GM19455 (cell line): ENCODE measurements at regions not wholly inside any gene's neighbourhood (a gene's known extent, or its start where the extent isn't known, plus 50 kb on each side); places are given as distances from the start of the nearest gene placed in this dataset.
"Not testable (repeated sequence)": the region's sequence is repeated elsewhere in the genome, so short reads cannot be mapped to it uniquely, and the experiment has no call there.

Source experiments
- ATAC-seq: cut with Tn5 transposase; IDR thresholded peaks from one replicate; pipeline ENCODE4 v1.9.1; 2021; ENCODE audit not compliant: unreplicated experiment

- no peak for ATAC-seq
Measured at GRCh38 chr2:149884871-149885270, 297.3 kb upstream of the MMADHC start.

- no peak for ATAC-seq
Measured at GRCh38 chr2:149877913-149878312, 290.3 kb upstream of the MMADHC start.

GRCh38 chr2:149877074-149877473, 289.5 kb upstream of the MMADHC start:
- ATAC-seq = no peak

- no peak for ATAC-seq
Measured at GRCh38 chr2:149873936-149874335, 286.4 kb upstream of the MMADHC start.

- ATAC-seq = no peak
Measured at GRCh38 chr2:149872638-149873150, 285.1 kb upstream of the MMADHC start.

- ATAC-seq = no peak
Measured at GRCh38 chr2:149872041-149872440, 284.5 kb upstream of the MMADHC start.

GRCh38 chr2:149871091-149871885, 283.7 kb upstream of the MMADHC start:
- ATAC-seq = no peak

- no peak for ATAC-seq
Measured at GRCh38 chr2:149863227-149863626, 275.7 kb upstream of the MMADHC start.

- ATAC-seq = no peak
Measured at GRCh38 chr2:149861034-149861433, 273.5 kb upstream of the MMADHC start.

- ATAC-seq = no peak
Measured at GRCh38 chr2:149860276-149860921, 272.8 kb upstream of the MMADHC start.

GRCh38 chr2:149858901-149859634, 271.5 kb upstream of the MMADHC start:
- ATAC-seq = no peak

- no peak for ATAC-seq
Measured at GRCh38 chr2:149858216-149858615, 270.6 kb upstream of the MMADHC start.

GRCh38 chr2:149857344-149857743, 269.8 kb upstream of the MMADHC start:
- no peak for ATAC-seq

- not testable (repeated sequence) for ATAC-seq
Measured at GRCh38 chr2:149855859-149856258, 268.3 kb upstream of the MMADHC start.

- no peak for ATAC-seq
Measured at GRCh38 chr2:149849591-149849990, 262.0 kb upstream of the MMADHC start.

- ATAC-seq = no peak
Measured at GRCh38 chr2:149849136-149849535, 261.6 kb upstream of the MMADHC start.

GRCh38 chr2:149841396-149841795, 253.8 kb upstream of the MMADHC start:
- no peak for ATAC-seq

GRCh38 chr2:149832324-149832723, 244.7 kb upstream of the MMADHC start:
- ATAC-seq = no peak

GRCh38 chr2:149828520-149829210, 241.1 kb upstream of the MMADHC start:
- ATAC-seq = no peak

- ATAC-seq = no peak
Measured at GRCh38 chr2:149827585-149828126, 240.1 kb upstream of the MMADHC start.
